GM12874 (cell line): ENCODE measurements at regions not wholly inside any gene's neighbourhood (a gene's known extent, or its start where the extent isn't known, plus 50 kb on each side); places are given as distances from the start of the nearest gene placed in this dataset.

Experiments used
- CTCF ChIP-seq: IDR thresholded peaks from 2 replicates; pipeline ENCODE4 v1.5.1; 2011; ENCODE audit warnings: low read depth, mild to moderate bottlenecking, control low read depth, low read length, moderate library complexity; ENCODE audit not compliant: insufficient read depth

DNA sequence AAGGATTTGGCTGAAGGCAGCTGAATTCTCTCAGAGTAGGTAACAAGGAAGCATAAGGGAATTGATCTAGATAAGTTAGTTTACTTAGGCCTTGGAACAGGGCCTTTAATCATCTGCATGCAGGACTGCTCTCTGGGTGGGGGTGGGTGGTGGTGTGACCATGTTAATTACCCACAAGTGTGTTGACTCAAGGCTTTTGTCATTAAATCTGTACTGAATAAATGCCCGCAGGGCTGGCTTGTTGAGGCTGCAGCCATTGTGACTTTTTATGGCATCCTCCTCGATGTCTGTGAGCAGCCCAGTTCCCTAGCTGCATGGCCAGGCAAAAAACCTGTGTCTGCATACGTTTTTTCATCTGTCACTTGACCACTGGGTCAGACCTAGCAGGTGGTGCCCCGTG lies 63.5 kb upstream of the ASCC3 start:
- TF ChIP-seq CTCF = no peak

DNA sequence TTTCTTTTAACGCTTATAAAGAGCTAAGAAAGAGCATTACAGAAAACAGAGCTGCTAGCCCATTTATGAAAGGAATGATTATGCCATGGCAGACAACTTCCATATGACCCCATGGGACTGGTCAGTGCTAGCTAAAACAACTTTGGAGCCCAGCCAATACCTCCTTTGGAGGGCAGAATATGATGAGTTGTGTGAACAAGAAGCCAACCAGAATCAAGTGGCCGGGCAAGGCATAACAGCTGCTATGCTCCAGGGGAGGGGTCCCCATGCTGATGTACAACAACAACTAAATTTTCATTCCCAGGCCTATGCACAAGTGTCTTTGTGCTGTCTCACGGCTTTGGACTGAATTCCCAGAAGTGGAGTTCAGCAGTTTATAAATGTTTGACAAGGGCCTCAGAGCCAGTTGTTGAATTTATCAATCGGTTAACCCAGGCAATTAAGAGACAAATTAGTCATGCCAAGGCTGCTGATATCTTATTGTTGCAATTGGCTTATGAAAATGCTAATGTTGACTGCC lies 65.0 kb upstream of the ASCC3 start:
- TF ChIP-seq CTCF = no peak

DNA sequence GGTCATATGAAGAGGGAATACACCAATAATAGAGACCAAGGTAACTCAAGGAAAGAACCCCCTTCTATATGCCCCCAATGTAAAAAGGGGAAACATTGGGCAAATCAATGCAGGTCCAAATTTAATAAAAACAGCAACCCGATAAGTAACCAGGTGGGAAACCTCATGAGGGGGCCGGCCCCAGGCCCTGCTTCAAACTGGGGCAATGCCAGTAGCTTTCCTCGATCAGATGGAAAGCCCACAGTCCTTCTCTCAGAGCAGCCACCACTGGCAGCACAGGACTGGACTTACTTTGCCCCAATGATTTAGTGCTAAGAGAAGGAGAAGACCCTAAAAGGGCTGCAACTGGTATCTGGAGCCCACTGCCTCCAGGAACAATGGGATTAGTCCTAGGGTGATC lies 65.6 kb upstream of the ASCC3 start:
- no peak for TF ChIP-seq CTCF

- no peak for TF ChIP-seq CTCF
These were observed 67.4 kb upstream of the ASCC3 start for GRCh38 chr6:100948381-100949133.

DNA sequence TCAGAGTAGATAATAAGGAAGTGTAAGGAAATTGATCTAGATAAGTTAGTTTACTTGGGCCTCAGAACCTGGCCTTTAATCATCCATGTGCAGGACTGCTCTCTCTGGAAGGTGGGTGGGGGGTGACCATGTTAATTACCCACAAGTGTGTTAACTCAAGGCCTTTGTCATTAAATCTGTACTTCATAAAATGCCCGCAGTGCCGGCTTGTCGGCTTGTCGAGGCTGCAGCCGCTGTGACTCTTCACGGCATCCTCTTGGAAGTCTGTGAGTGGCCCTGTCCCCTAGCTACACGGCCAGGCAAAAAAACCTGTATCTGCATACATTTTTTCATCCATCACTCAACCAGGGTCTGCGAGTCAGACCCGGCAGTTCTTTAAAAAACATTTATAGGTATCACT lies 70.9 kb upstream of the ASCC3 start:
- no peak for TF ChIP-seq CTCF

DNA sequence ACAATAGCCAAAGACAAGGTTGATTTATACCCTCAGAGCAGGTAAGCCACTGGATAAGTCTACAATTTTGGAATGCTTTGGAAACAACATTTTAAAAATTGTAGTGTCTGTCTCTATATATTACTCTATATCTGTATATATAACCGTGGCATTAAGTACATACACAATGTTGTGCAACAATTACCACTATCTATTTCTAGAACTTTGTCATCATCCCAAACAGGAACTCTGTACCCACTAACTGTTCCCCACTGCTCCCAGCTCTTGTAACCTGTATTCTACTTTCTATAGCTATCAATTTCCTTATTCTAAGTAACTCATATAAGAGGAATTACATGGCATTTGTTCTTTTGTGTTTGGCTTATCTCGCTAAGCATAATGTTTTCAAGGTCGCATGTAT lies 78.2 kb upstream of the ASCC3 start:
- no peak for TF ChIP-seq CTCF

- no peak for TF ChIP-seq CTCF
These were observed 81.3 kb upstream of the ASCC3 start for GRCh38 chr6:100962466-100962865.
